ENCODE measurements at regions not wholly inside any gene's neighbourhood (a gene's known extent, or its start where the extent isn't known, plus 50 kb on each side); places are given as distances from the start of the nearest gene placed in this dataset.

GRCh38 chr16:60331168-60331567 lies 1597.1 kb upstream of the GOT2 start:
- no peak for DNase-seq

GRCh38 chr16:60329108-60329507 lies 1595.0 kb upstream of the GOT2 start:
- no peak for DNase-seq

- DNase-seq = no peak
These were observed 1594.0 kb upstream of the GOT2 start for GRCh38 chr16:60328152-60328551.

- DNase-seq = no peak
These were observed 1584.4 kb upstream of the GOT2 start for GRCh38 chr16:60318486-60318885.

- no peak for DNase-seq
These were observed 1576.8 kb upstream of the GOT2 start for GRCh38 chr16:60310846-60311445.

- no peak for DNase-seq
These were observed 1570.6 kb upstream of the GOT2 start for GRCh38 chr16:60304720-60305119.

- DNase-seq = no peak
These were observed 1570.0 kb upstream of the GOT2 start for GRCh38 chr16:60304066-60304465.

GRCh38 chr16:60302676-60303075 lies 1568.6 kb upstream of the GOT2 start:
- DNase-seq = no peak

GRCh38 chr16:60302261-60302660 lies 1568.1 kb upstream of the GOT2 start:
- no peak for DNase-seq

GRCh38 chr16:60299241-60299776 lies 1565.2 kb upstream of the GOT2 start:
- no peak for DNase-seq

- DNase-seq = no peak
These were observed 1561.3 kb upstream of the GOT2 start for GRCh38 chr16:60295451-60295850.

GRCh38 chr16:60285794-60286193 lies 1551.7 kb upstream of the GOT2 start:
- DNase-seq = no peak

- no peak for DNase-seq
These were observed 1545.0 kb upstream of the GOT2 start for GRCh38 chr16:60279061-60279665.

GRCh38 chr16:60274431-60275019 lies 1540.4 kb upstream of the GOT2 start:
- no peak for DNase-seq

- DNase-seq = no peak
These were observed 1537.7 kb upstream of the GOT2 start for GRCh38 chr16:60271781-60272180.

GRCh38 chr16:60271025-60271771 lies 1537.1 kb upstream of the GOT2 start:
- DNase-seq = no peak

- DNase-seq = no peak
These were observed 1527.3 kb upstream of the GOT2 start for GRCh38 chr16:60261425-60261824.

GRCh38 chr16:60259956-60260355 lies 1525.8 kb upstream of the GOT2 start:
- no peak for DNase-seq

- no peak for DNase-seq
These were observed 1512.0 kb upstream of the GOT2 start for GRCh38 chr16:60246086-60246485.

GRCh38 chr16:60241671-60242070 lies 1507.6 kb upstream of the GOT2 start:
- DNase-seq = no peak

- DNase-seq = no peak
These were observed 1496.5 kb upstream of the GOT2 start for GRCh38 chr16:60230666-60231065.

GRCh38 chr16:60225541-60225940 lies 1491.4 kb upstream of the GOT2 start:
- DNase-seq = no peak

GRCh38 chr16:60217787-60218186 lies 1483.7 kb upstream of the GOT2 start:
- no peak for DNase-seq

GRCh38 chr16:60214311-60214710 lies 1480.2 kb upstream of the GOT2 start:
- DNase-seq = no peak

Data from CD4-positive, alpha-beta T cell treated with Interleukin-4 for 4 hours (primary cell).